Ecto neural progenitor cell (in vitro differentiated cells): ENCODE measurements at regions not wholly inside any gene's neighbourhood (a gene's known extent, or its start where the extent isn't known, plus 50 kb on each side); places are given as distances from the start of the nearest gene placed in this dataset.

ENCODE experiments used
- DNase-seq: peaks from one replicate; pipeline ENCODE4 v3.0.0-alpha.2; 2018; ENCODE audit warnings: low spot score

GRCh38 chr14:71574976-71575375, 357.3 kb upstream of the RGS6 start:
- DNase-seq, result no peak

- DNase-seq, result no peak
These were observed 355.8 kb upstream of the RGS6 start for GRCh38 chr14:71576472-71576871.

GRCh38 chr14:71579331-71579730, 352.9 kb upstream of the RGS6 start:
- DNase-seq, result no peak

GRCh38 chr14:71582705-71583104, 349.5 kb upstream of the RGS6 start:
- no peak for DNase-seq

GRCh38 chr14:71583194-71583593, 349.0 kb upstream of the RGS6 start:
- DNase-seq, result no peak

DNA sequence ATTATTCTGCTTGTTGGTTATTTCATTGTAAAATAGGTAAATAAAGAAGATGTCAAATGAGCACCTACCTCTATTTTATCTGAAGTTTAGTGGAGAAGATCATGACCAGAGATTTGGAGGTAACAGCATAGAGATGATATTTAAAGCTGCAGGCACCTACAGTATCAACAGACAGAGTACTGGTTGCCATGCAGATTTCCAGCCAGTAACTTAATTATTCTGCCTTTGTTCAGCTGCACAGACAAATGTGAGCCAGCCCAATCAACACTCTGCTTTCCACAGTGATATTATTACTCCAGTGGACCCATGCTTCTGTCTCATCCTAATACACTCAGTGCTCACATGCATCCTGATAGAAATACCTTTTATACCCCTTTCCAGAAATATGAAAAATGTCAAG, 348.5 kb upstream of the RGS6 start:
- no peak for DNase-seq

DNA sequence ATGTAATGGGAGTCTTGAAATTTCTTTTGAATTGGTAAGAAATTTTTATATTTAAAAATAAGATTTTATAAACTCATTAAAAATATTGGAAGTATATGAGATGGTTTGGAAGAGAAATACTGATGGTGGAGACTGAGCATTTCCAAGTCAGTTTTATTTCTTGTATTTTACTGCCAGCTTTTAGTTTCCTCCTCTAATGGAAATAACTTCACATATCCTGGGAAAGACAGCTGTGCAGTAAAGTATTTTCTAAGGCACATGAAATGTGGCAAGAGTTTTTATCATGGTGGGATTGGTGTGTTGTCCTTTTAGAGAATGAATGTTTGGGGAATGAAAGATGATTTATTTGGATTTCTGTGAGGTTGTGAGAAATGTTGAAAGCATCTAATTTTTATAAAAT, 346.9 kb upstream of the RGS6 start:
- no peak for DNase-seq

DNA sequence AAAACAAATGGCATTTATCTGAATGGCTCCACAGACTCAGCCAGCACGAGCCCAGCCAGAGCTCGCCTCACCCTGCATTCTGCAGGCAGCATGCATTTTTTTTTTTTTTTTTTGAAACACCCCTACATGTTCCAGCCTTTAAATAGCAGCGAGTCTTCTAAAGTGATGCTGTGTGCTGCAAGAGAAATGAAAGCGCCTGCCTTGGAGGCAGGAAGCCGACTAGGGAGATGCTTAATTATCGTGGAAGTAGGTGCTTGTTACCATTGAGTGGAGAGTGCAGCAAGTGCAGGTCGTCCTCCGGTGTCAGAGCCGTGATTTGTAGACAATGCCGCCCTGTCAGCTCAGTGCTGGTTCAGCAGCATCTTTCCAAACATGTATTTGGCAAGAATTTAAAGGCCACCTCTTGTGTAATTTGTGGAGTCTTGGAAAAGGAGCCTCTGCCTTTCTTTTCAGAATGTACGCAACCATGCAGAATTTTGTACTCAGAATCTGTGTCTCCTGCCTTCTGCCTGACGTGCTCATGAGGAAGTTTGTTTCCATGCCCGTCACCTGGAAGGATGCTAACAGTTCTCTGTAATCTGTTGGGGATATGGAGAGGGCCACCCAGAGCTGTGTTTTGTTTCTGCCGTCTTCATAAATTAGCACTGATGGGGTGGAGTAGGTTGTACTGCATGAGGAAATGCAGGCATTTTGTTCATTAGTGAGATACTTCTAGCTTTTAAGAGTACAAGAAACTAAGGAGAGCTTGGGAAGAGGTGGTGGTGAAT, 345.9 kb upstream of the RGS6 start:
- DNase-seq, result no peak

- DNase-seq, result no peak
These were observed 344.2 kb upstream of the RGS6 start for GRCh38 chr14:71588028-71588427.

GRCh38 chr14:71588576-71589215, 343.5 kb upstream of the RGS6 start:
- DNase-seq, result no peak

- no peak for DNase-seq
These were observed 342.6 kb upstream of the RGS6 start for GRCh38 chr14:71589609-71590008.

- DNase-seq, result no peak
These were observed 342.1 kb upstream of the RGS6 start for GRCh38 chr14:71590131-71590530.

- DNase-seq, result no peak
These were observed 341.0 kb upstream of the RGS6 start for GRCh38 chr14:71591231-71591630.

GRCh38 chr14:71591929-71592328, 340.3 kb upstream of the RGS6 start:
- no peak for DNase-seq

- no peak for DNase-seq
These were observed 339.9 kb upstream of the RGS6 start for GRCh38 chr14:71592361-71592760.

DNA sequence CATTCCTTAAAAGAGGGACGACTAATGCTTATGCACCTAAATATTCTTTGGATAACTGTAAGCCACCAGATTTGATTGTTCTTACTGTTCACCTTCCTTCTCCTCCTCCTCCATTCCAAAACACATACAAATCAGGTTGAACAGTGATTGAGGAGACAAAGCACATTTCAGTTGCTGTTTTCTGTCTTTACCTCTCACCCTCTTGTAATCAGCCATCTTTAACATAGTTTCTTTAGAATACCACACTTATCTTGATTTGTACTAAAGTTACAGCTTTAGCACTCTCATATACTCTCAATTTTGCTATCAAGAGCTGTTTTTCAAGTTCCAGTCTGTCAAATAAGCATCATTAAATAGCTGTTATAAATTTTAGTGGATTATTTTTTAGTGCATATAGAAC, 338.3 kb upstream of the RGS6 start:
- DNase-seq, result no peak

GRCh38 chr14:71594821-71595220, 337.4 kb upstream of the RGS6 start:
- no peak for DNase-seq

DNA sequence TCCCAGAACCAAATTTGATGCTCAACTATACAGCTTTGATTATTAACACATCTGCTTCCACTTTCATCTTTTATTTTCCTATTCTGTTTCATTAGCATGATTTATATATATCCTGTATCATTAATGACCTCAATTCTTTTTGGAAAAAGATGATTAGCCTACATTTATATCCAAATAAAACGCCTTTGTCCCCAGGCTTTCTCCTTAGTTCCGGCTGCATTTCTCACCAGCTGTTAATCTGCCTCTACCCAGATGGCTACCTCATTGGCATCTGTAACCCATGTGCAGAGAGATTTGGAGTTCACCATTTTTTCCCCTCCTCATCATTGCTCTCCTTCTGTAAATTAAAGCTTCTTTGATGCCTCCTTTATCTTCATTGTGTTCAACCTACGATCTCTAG, 336.8 kb upstream of the RGS6 start:
- DNase-seq, result no peak

- no peak for DNase-seq
These were observed 334.8 kb upstream of the RGS6 start for GRCh38 chr14:71597287-71597920.

DNA sequence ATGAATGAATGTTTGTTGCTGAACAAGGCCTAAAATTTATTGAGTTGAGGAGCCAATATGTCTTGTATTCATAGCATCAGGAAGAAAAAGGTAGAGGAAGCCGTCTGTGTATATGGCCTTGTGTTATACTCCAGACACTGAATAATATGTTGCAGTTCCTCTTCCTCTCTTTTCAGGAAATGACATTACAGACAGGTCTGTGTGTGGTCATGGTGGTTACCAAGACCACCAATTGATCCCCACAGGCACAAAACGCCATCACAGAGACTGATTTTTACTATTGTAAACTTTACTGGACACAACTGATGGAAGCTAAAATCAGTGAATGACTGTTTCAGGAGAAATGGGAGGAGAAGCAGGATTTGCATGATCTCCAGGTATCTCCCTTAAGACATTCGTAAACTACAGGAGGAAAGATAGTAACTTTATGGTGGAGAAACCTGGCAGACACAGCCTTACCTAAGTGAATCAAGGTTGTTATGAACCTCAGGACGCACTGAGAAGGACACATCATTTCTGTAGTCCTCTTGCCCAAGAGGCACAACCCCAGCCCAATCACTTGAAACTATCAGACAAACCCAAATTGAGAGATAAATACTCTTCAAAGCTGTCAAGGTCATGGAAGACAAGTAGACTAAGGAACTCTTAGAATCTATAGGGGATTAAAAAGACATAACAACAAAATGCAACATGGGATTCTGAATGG, 334.1 kb upstream of the RGS6 start:
- DNase-seq, result no peak

GRCh38 chr14:71600309-71600708, 331.9 kb upstream of the RGS6 start:
- DNase-seq, result no peak

DNA sequence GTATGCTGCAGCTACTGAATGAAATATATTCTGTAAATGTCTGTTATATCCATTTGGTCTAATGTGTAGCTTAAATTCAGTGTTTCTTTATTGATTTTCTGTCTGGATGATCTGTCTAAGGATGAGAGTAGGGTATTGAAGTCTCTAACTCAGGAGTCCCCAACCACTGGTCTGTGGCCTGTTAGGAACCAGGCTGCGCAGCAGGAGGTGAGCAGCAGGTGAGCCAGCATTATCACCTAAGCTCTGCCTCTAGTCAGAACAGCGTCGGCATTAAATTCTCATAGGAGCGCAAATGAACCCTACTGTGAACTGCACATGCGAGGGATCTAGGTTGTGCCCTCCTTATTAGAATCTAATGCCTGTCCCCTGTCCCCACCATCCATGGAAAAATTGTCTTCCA, 329.7 kb upstream of the RGS6 start:
- no peak for DNase-seq

DNA sequence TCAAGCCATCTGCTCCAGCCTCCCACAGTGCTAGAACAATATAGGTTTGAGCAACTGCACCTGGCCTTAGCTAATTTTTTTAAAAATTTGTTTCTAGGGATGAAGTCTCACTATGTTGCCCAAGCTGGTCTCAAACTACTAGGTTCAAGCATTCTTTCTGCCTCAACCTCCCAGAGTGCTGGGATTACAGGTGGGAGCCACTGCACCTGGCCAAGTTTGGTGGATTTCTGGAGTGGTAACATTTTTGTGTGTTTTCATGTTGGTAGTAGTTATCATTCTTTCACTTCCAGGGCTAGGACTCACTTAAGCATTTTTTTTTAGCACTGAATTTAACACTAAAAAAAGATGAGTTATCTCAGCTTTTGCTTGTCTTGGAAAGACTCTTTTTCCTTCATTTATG, 328.0 kb upstream of the RGS6 start:
- no peak for DNase-seq
